HEK293T (cell line): ENCODE measurements at regions not wholly inside any gene's neighbourhood (a gene's known extent, or its start where the extent isn't known, plus 50 kb on each side); places are given as distances from the start of the nearest gene placed in this dataset.

ENCODE experiments used
- BHLHE40 ChIP-seq: fragments of 450-650 bp; IDR thresholded peaks from 2 replicates; pipeline ENCODE4 v1.6.1; 2016; ENCODE audit warnings: mild to moderate bottlenecking, moderate library complexity, borderline replicate concordance
- CTBP1 ChIP-seq: fragments of 450-650 bp; IDR thresholded peaks from 2 replicates; pipeline ENCODE4 v1.6.1; 2016; ENCODE audit warnings: borderline replicate concordance
- ELF4 ChIP-seq: fragments of 450-650 bp; IDR thresholded peaks from 2 replicates; pipeline ENCODE4 v1.6.1; 2017; ENCODE audit warnings: antibody characterized with exemption
- FOXM1 ChIP-seq: fragments of 450-650 bp; IDR thresholded peaks from 2 replicates; pipeline ENCODE4 v1.6.1; 2017; ENCODE audit warnings: mild to moderate bottlenecking, borderline replicate concordance
- HDGF ChIP-seq: fragments of 450-650 bp; IDR thresholded peaks from 2 replicates; pipeline ENCODE4 v1.6.1; 2017; ENCODE audit warnings: antibody characterized with exemption, borderline replicate concordance
- L3MBTL2 ChIP-seq: fragments of 450-650 bp; conservative IDR thresholded peaks from 2 replicates; pipeline ENCODE4 v1.6.1; 2016; ENCODE audit warnings: mild to moderate bottlenecking
- NFRKB ChIP-seq: fragments of 450-650 bp; IDR thresholded peaks from 2 replicates; pipeline ENCODE4 v1.6.1; 2016; ENCODE audit warnings: mild to moderate bottlenecking, moderate library complexity
- SP1 ChIP-seq: fragments of 450-650 bp; IDR thresholded peaks from 2 replicates; pipeline ENCODE4 v1.6.1; 2017
- ZNF384 ChIP-seq: fragments of 450-650 bp; IDR thresholded peaks from 2 replicates; pipeline ENCODE4 v1.6.1; 2016

DNA sequence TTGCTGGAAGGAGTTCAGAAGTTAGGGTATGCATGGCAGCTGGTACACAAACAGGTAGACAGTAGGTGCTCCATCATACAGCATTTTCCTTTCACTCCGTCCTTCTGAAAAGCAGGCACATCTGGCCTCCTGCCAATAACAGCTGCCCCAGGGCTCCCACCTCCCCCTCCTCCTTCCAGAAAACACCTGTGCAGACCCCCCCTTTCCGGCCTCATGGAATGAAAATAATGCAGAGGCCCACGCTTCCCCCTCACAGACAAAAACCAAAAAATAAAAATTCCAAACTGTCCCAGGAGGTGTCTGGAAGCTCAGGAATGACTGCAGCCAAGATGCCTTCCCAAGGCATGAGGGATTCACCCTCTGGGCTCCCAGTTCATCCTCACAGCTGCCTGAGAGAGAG, 185.5 kb downstream of the MN1 start:
- no peak for TF ChIP-seq L3MBTL2
- no peak for TF ChIP-seq SP1
- no peak for TF ChIP-seq ELF4
- TF ChIP-seq FOXM1 = no peak
- TF ChIP-seq NFRKB = no peak
- TF ChIP-seq HDGF = no peak
- no peak for TF ChIP-seq BHLHE40
- no peak for TF ChIP-seq CTBP1
- TF ChIP-seq ZNF384 = no peak
